ENCODE measurements at regions not wholly inside any gene's neighbourhood (a gene's known extent, or its start where the extent isn't known, plus 50 kb on each side); places are given as distances from the start of the nearest gene placed in this dataset.

DNA sequence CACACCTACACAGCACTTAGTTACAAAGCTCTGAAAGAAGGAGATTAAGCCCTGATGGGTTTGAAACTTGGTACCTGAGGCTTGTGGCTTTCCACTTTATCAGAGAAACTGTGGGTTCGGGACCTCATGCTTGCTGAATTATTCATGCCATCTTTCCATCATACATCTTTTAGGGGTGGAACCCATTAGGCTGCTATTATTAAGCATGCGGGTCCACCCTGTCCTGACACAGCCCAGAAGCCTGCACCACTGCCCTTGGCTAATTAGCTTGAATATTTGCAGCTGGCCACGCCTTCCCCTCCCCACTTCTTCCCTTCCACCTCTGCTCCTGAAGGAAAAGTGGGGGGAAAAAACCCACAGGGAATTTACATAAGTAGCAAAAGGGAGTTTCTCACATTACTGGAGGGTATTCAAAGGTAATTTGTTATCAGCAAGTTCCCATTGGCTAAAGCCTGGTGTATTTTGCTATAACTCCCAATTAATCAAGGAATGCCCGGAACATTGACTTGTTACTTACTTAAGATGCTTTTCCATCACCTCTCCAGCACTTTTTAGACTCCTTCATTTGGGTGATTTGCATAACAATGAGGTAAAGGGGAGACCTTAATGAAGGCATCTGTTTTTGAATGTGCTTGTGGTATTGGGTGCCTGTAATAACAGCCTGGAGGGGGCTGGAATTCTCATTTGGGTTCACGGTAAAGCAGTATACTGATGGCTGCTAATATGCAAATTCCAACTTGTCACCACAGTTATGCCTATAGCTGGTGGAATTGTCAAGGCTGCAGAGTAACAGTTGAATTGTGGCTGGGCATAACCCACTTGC lies 231.7 kb upstream of the GATB start:
- TF ChIP-seq CTCF (conservative IDR thresholded peaks at IDR 0.05; ENCODE audit: low read depth, low read length): no peak
- no peaks in the 10 kb centered on the region for H3K36me3 ChIP-seq (ENCODE audit: insufficient read depth)

DNA sequence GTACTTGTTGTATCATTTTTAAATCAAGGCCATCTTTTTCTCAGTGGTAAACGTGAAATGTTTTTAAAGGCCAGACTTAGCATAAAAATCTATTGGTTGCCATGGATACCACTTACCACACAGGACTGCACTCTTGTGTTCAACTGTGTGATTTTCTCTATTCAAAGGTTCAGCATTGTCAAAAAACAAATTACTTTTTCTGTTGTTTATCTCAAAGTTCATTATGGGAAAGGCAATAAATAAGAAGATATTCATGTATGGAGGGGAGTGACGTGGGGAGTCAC lies 231.0 kb upstream of the GATB start:
- Histone ChIP-seq H3K9ac (no peak overlapping the region), H3K4me2 (no peak overlapping the region), H4K20me1 (ENCODE audit: insufficient read depth) (no peaks in the 10 kb centered on the region), H3K79me2 (ENCODE audit: insufficient read depth, low read depth) (no peaks in the 10 kb centered on the region), H2AFZ (ENCODE audit: low read depth) (no peak overlapping the region), H3K36me3 (ENCODE audit: insufficient read depth) (no peaks in the 10 kb centered on the region), H3K27ac (no peak overlapping the region), H3K27me3 (ENCODE audit: insufficient read depth, low read depth) (no peaks in the 10 kb centered on the region), H3K4me3 (IDR thresholded peaks at IDR 0.05; ENCODE audit: insufficient read depth, low read depth, low read length) (no peak overlapping the region), H3K4me1 (ENCODE audit: low read depth, poor library complexity, severe bottlenecking) (no peaks in the 10 kb centered on the region)
- TF ChIP-seq CTCF (conservative IDR thresholded peaks at IDR 0.05; ENCODE audit: low read depth, low read length): no peak

More for the DNA sequence above, 231.7 kb upstream of the GATB start:
- H3K4me1 ChIP-seq (ENCODE audit: low read depth, poor library complexity, severe bottlenecking): no peaks in the 10 kb centered on the region
- no peaks in the 10 kb centered on the region for H4K20me1 ChIP-seq (ENCODE audit: insufficient read depth)
- H3K4me2 ChIP-seq: no peak overlapping the region
- no peaks in the 10 kb centered on the region for H3K27me3 ChIP-seq (ENCODE audit: insufficient read depth, low read depth)
- H3K4me3 ChIP-seq (IDR thresholded peaks at IDR 0.05; ENCODE audit: insufficient read depth, low read depth, low read length): no peak overlapping the region
- no peaks in the 10 kb centered on the region for H3K79me2 ChIP-seq (ENCODE audit: insufficient read depth, low read depth)
- H2AFZ ChIP-seq (ENCODE audit: low read depth): no peak overlapping the region
- no peak overlapping the region for H3K9ac ChIP-seq
- H3K27ac ChIP-seq: no peak overlapping the region

GRCh38 chr4:151991001-151991883 lies 230.4 kb upstream of the GATB start:
- Histone ChIP-seq H3K27ac (no peak overlapping the region), H3K36me3 (ENCODE audit: insufficient read depth) (no peaks in the 10 kb centered on the region), H3K27me3 (ENCODE audit: insufficient read depth, low read depth) (no peaks in the 10 kb centered on the region), H4K20me1 (ENCODE audit: insufficient read depth) (no peaks in the 10 kb centered on the region), H3K4me1 (ENCODE audit: low read depth, poor library complexity, severe bottlenecking) (no peaks in the 10 kb centered on the region), H2AFZ (ENCODE audit: low read depth) (no peak overlapping the region), H3K9ac (no peak overlapping the region), H3K4me2 (no peak overlapping the region), H3K4me3 (IDR thresholded peaks at IDR 0.05; ENCODE audit: insufficient read depth, low read depth, low read length) (no peak overlapping the region), H3K79me2 (ENCODE audit: insufficient read depth, low read depth) (no peaks in the 10 kb centered on the region)
- TF ChIP-seq CTCF (conservative IDR thresholded peaks at IDR 0.05; ENCODE audit: low read depth, low read length): no peak

GRCh38 chr4:151990201-151990600 lies 229.4 kb upstream of the GATB start:
- no peak overlapping the region for H3K4me2 ChIP-seq
- no peaks in the 10 kb centered on the region for H3K27me3 ChIP-seq (ENCODE audit: insufficient read depth, low read depth)
- no peak for TF ChIP-seq CTCF (conservative IDR thresholded peaks at IDR 0.05; ENCODE audit: low read depth, low read length)
- H3K36me3 ChIP-seq (ENCODE audit: insufficient read depth): no peaks in the 10 kb centered on the region
- H3K9ac ChIP-seq: no peak overlapping the region
- no peak overlapping the region for H3K4me3 ChIP-seq (IDR thresholded peaks at IDR 0.05; ENCODE audit: insufficient read depth, low read depth, low read length)
- H3K79me2 ChIP-seq (ENCODE audit: insufficient read depth, low read depth): no peaks in the 10 kb centered on the region
- H2AFZ ChIP-seq (ENCODE audit: low read depth): no peak overlapping the region
- H3K4me1 ChIP-seq (ENCODE audit: low read depth, poor library complexity, severe bottlenecking): no peaks in the 10 kb centered on the region
- H3K27ac ChIP-seq: no peak overlapping the region
- no peaks in the 10 kb centered on the region for H4K20me1 ChIP-seq (ENCODE audit: insufficient read depth)
